HG03066 (cell line): ENCODE measurements at regions not wholly inside any gene's neighbourhood (a gene's known extent, or its start where the extent isn't known, plus 50 kb on each side); places are given as distances from the start of the nearest gene placed in this dataset.
"Not testable (repeated sequence)": the region's sequence is repeated elsewhere in the genome, so short reads cannot be mapped to it uniquely, and the experiment has no call there.

Experiments used
- ATAC-seq: cut with Tn5 transposase; IDR thresholded peaks from one replicate; pipeline ENCODE4 v1.9.1; 2021; ENCODE audit warnings: low read depth; ENCODE audit not compliant: unreplicated experiment

- ATAC-seq, result not testable (repeated sequence)
Observed at GRCh38 chr1:157294387-157295145, 156.4 kb upstream of the ETV3 start.

DNA sequence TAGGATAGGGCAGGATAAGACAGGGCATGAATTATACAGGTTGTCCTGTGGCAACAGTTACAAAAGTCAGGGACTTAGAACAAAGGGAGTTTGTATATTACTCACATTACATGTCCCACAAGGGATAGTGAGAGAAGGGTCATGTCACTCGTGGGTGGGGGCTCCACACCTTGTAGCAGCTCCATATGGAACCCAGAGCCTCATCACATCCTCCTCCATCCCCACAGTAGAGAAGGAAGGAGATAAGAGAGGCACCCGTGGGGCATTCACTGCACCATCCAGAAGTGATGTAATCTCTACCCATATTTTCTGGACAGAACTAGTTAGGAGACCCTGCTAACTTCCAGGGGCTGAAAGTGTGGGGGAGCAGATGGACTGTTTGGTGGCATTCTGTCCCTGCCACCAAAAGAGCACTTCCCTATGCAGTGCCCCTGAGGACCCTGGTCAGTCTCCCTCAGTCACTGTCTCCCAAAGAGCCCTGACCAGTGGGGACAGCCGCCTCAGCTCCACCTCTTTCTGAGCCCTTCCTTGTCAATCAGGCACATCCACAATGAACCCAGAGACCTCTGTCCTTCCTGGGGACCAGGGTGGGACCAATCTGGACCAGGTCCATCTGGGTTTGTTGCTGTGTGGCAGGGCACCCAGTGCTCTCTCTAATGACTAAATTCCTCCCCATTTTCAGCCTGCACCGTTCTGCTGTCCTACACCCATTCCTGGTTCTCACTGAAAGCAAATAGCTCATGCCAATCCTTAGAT lies 154.8 kb upstream of the ETV3 start:
- no peak for ATAC-seq

DNA sequence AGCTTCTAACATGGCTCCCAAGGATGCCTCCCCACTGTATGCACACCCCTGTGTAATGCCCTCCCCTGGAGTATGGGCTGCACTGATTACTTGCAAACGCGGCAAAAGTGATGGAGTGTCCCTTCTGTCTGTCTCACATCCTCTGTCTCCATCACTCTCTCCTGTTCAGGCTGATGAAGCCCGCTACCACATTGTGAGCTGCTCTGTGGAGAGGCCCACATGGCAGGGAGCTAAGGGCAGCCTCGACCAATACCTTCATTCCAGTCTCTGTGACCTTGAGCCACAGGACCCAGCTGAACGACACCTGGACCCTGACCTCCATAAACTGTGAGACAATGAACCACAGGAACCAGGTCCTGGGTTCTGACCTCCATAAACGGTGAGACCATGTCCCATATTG lies 154.1 kb upstream of the ETV3 start:
- no peak for ATAC-seq

GRCh38 chr1:157291083-157291482 lies 152.9 kb upstream of the ETV3 start:
- no peak for ATAC-seq

- no peak for ATAC-seq
Observed at GRCh38 chr1:157289424-157290105, 151.4 kb upstream of the ETV3 start.

GRCh38 chr1:157288996-157289395 lies 150.8 kb upstream of the ETV3 start:
- no peak for ATAC-seq

- no peak for ATAC-seq
Observed at GRCh38 chr1:157288492-157288891, 150.3 kb upstream of the ETV3 start.

DNA sequence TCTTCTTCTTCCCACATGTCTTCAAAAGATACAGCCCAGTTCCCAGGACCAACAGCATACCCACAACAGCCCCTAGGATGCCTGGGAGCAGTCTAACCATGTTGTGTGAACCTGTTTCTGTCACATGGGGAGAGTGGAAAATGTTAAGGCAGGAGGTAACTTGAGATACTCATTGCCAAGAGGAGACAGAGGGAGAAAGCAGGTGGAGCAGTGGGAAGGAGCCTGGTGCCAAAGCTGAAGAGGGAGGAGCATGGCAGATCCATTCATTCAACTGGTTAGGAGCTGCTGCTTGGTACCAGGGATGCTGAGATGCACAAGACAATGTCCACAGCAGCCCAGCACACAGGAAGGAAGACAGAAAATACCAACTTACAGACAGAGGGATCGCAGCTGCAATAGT lies 149.8 kb upstream of the ETV3 start:
- no peak for ATAC-seq

- no peak for ATAC-seq
Observed at GRCh38 chr1:157287462-157287861, 149.3 kb upstream of the ETV3 start.

GRCh38 chr1:157286646-157287420 lies 148.6 kb upstream of the ETV3 start:
- no peak for ATAC-seq

DNA sequence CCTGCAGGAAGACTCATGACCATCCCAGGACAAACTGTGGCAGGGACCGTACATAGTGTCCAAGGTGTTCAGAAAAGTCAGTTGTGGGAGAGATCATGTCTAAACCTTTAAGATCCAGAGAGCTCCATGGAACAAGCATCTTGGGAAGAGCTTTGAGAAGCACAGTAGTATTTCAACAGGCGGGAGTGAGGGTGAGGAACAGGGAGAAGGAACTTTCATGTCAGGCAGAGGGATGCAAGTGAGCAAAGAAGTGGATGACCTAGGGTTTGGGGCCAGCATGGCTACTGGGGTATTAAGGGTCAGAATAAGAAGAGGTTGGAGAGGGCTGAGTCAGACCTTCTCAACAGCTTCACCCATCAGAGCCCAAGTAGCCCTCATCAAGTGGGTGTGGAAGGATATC lies 147.9 kb upstream of the ETV3 start:
- ATAC-seq, result no peak

GRCh38 chr1:157284451-157284850 lies 146.3 kb upstream of the ETV3 start:
- ATAC-seq, result no peak

DNA sequence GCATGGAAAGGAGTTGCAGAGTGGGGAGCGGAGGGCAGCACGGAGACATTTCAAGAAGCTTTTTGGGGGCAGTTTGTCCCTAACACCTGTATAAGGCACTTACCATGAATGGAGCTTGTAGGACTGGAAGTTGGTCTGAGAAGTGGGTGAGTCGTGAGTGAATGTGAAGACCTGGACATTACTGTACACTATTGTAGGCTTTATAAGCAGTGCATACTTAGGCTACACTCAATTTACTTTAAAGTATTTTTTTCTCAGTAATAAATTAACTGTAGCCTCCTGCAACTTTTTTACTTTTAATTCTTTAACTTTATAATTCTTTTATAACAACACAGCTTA lies 141.6 kb upstream of the ETV3 start:
- no peak for ATAC-seq

GRCh38 chr1:157279138-157279801 lies 141.1 kb upstream of the ETV3 start:
- no peak for ATAC-seq

DNA sequence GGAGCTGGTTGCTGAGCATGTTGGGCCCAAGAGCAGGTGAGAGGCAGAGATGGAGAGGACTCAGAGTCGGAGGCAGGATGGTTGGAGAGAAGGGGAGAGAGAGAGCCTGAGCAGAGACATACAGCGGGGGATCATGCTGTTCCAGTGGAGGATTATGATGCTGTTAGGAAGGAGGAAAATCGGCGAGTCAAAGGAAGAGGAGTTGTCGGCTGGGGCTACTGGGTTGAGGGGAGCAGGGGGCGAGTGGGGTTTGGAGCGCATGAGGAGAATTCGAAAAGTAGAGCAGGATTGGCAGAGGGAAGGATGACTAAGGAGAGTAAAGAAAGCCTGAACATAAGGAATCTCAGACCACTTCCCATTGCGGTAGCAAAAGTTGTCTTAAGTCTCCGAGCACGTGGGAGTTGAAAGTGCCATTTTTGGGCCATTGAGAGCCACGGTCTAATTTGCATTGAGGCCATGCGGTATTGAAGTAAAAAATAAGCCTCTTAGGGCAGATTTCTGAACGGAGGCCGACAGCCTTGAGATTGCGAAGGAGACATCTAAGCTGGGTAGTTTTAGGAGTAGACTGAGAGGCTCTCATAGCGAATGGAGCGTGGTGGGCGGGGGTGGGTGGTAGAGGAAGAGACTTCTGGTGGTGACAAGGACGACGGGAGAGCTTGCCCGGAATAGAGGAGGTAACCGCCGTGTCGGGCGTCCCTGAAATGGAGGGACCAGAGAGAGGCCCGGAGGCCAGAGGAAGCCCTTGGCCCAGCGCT lies 140.4 kb upstream of the ETV3 start:
- no peak for ATAC-seq

DNA sequence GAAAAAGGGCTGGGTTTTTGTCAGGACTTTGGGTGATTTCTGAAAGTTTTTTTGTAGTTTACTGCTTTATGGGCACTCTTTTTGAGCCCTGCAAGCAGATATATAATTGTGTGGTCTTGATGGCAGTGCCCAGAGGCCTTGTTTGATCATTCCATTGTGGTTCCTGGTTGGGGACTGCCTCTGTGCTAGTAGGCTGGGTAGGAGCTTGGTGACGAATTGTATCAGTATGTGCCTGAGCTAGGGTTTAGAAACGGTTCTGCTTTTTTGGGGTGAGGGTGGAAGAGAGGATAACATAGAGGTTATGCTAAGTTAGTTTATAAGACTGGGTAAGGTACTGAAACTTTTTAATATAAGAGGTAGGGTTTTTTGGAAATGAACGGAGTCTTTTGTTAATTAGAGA lies 139.7 kb upstream of the ETV3 start:
- ATAC-seq, result no peak

- ATAC-seq, result no peak
Observed at GRCh38 chr1:157277281-157277680, 139.1 kb upstream of the ETV3 start.

DNA sequence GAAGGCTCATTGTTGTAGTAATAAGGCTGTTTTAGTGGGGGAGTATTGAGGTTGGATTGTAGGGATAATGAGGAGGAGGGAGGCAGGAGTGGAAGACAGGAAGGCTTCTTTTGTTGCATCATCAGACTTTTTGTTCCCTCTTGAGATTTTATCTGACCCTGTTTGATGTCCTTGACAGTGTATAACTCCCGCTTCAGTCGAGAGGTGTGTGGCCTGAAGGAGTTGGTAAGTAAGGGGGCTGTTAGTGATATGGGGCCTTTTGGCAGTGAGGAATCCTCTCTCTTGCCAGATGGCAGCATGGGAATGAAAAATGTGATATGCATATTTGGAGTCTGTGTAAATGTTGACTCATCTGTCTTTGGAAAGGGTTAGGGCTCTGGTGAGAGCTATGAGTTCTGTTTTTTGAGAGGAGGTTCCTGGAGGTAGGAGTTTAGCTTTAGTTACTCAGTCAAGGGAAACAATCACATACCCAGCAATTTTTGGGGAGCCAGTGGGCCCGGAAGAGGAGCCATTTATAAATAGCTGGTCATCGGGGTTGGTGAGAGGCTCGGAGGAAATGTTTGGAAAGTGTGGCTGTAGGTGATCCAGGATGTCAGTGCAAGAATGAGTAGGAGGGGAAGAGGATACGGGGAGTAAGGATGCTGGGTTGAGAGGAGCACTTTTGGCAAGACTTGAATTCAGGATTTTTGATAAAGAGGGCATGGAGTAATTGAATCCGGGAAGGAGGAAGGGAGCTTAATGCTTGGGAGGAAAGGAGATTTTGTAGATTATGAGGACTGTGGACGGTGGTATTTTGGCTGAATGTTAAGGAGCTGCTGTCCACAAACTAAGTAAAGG lies 136.7 kb upstream of the ETV3 start:
- no peak for ATAC-seq
